Adrenal gland (tissue), 5 donors: ENCODE measurements at regions not wholly inside any gene's neighbourhood (a gene's known extent, or its start where the extent isn't known, plus 50 kb on each side); places are given as distances from the start of the nearest gene placed in this dataset.

ENCODE experiments used
- POLR2A ChIP-seq, 2 donors: fragments of 450-650 bp; IDR thresholded peaks; one replicate each; pipeline ENCODE4 v1.6.1; 2017; ENCODE audit warnings: antibody characterized with exemption in 2 of 2, mild to moderate bottlenecking in 2 of 2, moderate library complexity in 1 of 2
- TF ChIP-seq, protein P1 (sequence below), 6 experiments: fragments of 450-650 bp in 4 of 6; fragments of 200-600 bp in 2 of 6; sonication (generic) in 1 of 6; IDR thresholded peaks; 1 replicate in 5 of 6; 2 replicates in 1 of 6; pipeline versions ENCODE4 v1.5.1 to v1.8.0; 2016 to 2021; ENCODE audit warnings: antibody characterized with exemption in 6 of 6, mild to moderate bottlenecking in 2 of 6, moderate library complexity in 1 of 6
- donor health status: DM: no; HTN: no; CAD: no.

DNA sequence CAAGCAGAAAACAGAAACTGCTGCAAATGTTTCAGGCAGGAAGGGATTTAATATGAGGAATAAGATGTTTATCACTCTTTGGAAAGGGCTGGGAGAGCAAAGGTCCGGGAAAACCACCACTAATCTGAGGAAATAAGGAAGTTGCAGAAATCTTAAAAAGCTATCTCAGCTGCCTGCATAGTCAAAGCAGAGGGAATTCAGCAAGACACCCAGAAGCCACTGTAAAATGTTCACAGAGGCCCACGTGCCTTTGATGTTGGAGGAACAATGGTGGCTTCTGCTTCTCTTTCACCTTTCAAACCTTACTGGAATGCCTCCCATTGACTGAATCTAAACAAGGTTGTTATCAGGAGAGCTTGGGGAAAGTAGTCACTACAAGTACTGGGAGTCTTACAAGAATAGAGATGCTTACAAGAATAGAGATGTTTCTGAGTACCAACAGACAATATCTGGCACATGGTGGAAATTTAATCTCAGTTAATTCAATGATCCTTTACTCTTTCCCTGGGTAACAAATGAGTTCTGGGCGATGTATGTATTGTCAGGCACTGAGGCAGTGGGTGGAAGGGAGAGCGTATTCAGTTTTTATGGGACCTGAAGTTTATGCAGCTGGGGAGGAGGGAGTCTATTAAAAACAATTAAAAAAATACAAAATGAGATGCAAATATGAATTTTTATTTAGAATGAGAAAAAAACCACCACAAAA lies 56.1 kb upstream of the MED13 start:
- TF ChIP-seq, protein P1, sequence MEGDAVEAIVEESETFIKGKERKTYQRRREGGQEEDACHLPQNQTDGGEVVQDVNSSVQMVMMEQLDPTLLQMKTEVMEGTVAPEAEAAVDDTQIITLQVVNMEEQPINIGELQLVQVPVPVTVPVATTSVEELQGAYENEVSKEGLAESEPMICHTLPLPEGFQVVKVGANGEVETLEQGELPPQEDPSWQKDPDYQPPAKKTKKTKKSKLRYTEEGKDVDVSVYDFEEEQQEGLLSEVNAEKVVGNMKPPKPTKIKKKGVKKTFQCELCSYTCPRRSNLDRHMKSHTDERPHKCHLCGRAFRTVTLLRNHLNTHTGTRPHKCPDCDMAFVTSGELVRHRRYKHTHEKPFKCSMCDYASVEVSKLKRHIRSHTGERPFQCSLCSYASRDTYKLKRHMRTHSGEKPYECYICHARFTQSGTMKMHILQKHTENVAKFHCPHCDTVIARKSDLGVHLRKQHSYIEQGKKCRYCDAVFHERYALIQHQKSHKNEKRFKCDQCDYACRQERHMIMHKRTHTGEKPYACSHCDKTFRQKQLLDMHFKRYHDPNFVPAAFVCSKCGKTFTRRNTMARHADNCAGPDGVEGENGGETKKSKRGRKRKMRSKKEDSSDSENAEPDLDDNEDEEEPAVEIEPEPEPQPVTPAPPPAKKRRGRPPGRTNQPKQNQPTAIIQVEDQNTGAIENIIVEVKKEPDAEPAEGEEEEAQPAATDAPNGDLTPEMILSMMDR (IDR thresholded peaks at IDR 0.05): no peak
- no peak for TF ChIP-seq POLR2A (IDR thresholded peaks at IDR 0.05)
